ENCODE measurements at regions not wholly inside any gene's neighbourhood (a gene's known extent, or its start where the extent isn't known, plus 50 kb on each side); places are given as distances from the start of the nearest gene placed in this dataset.
"Not testable (repeated sequence)": the region's sequence is repeated elsewhere in the genome, so short reads cannot be mapped to it uniquely, and the experiment has no call there.

GRCh38 chr9:95785209-95785608 is 90.3 kb upstream of the ERCC6L2 start:
- no peak for DNase-seq (ENCODE audit: low read depth in 2 of 2)

GRCh38 chr9:95784318-95784717 is 91.2 kb upstream of the ERCC6L2 start:
- DNase-seq (ENCODE audit: low read depth in 2 of 2) = no peak

GRCh38 chr9:95783426-95783975 is 92.0 kb upstream of the ERCC6L2 start:
- DNase-seq (ENCODE audit: low read depth in 2 of 2) = no peak

DNA sequence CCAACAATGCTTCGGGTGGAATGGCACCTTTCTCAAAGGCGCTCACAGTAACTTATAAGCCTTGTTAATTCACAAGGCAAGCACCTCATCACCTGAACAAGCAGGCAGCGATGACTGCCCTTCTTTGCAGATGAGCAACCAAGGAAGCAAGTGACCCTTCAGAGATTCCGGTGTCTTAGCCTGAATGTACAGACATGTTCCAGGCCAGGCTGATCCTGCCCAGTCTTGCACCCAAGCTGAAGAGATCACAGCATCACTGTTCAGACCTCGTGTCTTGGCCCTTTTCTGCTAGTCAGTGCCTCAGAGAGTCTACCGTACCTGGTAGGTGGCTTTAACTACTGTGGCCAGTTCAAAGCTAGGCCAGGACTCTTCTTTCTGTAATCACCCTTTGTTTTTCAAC is 94.7 kb upstream of the ERCC6L2 start:
- no peak for DNase-seq (ENCODE audit: low read depth in 2 of 2)

- DNase-seq (ENCODE audit: low read depth in 2 of 2) = no peak
Observed at GRCh38 chr9:95780121-95780520, 95.4 kb upstream of the ERCC6L2 start.

DNA sequence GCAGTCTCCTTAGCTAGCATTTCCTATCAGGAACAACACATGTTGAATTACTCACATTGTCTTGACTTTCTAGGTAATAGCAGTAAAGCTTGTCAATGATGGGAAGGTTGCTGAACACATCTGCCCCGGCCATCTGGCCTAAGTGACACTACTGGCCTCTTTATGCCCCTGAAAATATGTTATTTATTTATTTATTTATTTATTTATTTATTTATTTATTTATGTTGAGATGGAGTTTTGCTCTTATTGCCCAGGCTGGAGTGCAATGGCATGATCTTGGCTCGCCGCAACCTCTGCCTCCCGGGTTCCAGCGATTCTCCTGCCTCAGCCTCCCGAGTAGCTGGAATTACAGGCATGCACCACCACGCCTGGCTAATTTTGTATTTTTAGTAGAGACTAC is 95.9 kb upstream of the ERCC6L2 start:
- DNase-seq (ENCODE audit: low read depth in 2 of 2) = not testable (repeated sequence)

- no peak for DNase-seq (ENCODE audit: low read depth in 2 of 2)
Observed at GRCh38 chr9:95778957-95779356, 96.5 kb upstream of the ERCC6L2 start.

DNA sequence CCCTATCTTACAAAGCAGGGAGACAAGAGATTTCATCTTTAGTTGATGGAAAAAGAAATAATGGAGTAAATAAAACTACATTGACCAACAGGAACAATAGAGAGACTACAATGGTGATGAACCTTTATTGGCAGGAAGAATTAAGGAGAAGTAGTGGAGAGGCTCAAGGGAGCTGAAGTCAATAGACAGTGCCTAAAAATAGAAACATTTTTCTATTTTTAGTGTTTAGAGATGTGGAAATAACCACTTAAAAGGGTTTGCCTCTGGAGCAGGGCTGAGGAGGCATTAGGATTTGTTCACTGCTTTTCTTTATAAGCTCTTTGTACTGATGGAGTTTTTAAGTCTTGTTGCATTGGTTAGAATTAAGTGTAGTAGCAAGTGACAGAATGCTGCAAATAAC is 98.4 kb upstream of the ERCC6L2 start:
- no peak for DNase-seq (ENCODE audit: low read depth in 2 of 2)

DNA sequence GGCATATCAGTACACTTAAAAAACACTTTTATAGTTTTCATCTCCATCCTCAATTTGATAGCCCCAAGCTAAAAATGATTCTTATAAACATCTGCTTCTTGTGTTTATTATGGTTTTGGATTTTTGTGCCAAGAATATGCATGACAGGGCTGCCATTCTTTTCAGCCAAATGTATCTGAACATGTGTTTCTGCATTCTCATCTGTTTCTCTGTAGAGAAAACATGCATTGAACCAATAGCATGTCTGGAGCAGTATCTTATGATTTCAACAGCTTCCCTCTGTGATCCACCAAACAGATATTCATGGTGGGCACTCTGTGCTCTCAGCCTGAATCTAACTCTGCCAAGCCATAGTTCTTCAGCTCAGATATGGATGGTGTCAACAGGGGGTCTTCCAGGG is 99.3 kb upstream of the ERCC6L2 start:
- no peak for DNase-seq (ENCODE audit: low read depth in 2 of 2)

DNA sequence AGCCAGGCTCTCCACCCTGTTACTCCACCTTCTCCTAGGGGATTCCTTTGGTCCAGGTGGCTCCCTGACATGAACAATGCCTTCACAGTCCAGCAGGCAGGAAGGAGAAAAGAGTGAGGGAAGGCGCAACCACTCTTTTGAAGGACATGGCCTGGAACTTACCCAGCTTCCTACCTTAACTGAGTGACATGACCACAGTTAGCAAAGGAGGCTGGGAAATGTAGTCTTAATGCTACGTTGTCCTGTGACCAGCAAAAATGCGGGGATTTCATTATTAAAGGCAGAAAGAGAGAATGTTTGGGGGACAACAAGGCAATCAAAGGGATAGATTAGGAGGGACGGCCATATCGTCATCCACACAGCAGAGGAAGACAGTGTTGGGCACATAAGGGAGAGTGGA is 100.3 kb upstream of the ERCC6L2 start:
- DNase-seq (ENCODE audit: low read depth in 2 of 2) = no peak

DNA sequence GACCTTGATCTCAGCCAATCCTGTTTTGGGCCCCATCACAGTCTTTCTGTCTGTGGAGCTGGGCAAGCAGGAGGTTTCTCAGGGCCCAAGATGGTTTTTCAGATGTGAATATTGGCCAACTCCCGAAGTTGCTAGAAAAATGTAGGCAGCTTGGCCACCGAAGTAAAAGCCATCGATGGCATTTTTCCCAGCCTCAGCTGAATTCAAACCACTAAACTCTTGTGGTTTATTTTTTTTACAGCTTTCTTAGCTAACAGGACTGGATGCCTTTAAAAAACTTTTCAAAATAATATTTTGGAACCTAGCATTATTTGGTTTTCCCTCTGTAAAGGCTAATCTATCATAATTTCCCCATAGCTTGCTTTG is 102.5 kb upstream of the ERCC6L2 start:
- DNase-seq (ENCODE audit: low read depth in 2 of 2) = no peak

DNA sequence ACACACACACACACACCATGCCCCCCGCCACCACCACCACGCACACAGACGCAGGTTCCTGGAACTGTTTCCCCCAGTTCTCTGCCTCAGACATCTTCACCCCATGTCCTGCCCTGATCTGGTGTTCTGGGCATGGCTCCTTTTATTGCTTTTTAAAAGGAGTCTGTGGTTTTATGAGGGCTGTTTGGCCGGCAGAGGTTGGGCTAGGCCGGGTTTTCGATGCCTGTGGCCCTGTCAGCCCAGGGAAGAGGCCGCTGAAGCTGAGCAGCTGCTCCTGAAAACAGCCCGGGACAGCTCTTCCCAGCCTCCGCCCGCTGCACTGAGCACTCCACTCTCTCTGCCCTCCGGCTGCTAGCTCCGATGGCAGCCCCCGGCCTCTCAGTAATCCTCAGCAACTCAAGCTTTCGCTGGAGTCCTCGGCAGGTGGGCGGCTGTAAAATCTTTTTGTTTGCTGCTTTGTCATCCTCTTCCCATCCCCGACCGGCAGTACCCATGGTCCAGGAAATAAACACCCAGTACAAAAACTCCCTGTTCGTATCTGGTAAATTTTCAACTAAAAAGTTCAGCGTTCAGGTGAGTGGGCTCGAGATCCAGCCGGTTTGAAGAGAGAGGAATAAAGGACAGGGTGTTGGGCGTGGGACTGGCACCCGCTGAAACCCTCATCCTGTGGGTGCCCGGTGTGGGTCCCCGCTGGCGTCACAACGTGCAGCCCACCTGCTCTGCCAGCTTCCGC is 103.0 kb upstream of the ERCC6L2 start:
- DNase-seq (ENCODE audit: low read depth in 2 of 2) = no peak

DNA sequence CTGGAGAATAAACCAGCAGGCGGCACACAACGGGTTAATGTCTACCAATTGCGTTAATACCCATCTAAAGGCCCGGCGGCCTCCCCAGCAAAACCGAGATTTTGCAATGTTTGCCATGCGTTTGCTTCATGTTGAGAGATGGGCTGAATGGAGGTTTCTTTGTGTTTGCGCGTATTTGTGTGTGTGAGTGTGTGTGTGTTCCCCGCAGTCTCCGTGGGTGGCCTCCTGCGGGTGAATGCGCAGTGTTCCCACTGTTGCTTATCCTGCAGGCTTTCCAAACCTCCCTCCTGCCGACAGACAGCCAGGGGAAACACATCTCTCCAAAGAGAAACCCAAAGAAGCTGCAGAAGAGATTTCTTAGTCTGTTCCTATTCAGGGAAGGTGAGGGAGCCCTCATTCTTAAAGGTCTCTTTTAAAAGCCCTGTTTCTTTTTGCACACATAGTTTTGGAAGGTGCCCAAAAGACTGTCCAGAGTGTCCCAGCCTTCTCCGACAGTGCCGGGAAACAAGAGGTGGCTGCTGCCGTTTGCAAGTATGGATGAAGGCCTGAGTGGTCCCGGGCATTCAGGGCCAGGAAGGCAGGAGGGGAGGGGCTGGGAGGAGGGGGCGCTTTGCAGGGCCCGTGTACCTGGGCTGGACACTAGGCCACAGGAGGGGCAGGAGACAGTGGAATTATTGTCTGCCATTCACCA is 103.8 kb upstream of the ERCC6L2 start:
- DNase-seq (ENCODE audit: low read depth in 2 of 2) = no peak

DNA sequence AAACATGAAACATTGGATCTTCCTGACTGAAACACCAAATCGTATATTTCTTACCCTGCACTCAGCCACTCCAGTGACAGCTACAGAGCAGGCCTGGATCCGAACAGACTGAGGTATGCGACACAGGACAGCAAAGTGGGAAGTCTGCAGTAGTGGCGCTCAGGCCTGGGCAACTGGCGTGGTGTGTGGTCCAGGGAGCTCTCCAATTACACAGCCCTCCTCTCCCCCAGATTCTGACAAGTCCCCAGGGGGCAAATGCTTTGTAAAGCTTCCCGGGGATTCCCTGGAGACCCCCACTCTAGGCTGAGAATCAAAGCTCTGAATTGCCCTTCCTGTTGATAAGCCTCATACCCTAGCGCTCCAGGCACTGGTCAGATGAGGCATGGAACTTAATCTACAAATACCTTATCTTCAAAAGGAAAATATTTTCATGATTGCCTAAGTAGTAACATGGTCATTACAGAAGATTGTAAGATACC is 104.8 kb upstream of the ERCC6L2 start:
- DNase-seq (ENCODE audit: low read depth in 2 of 2) = no peak

DNA sequence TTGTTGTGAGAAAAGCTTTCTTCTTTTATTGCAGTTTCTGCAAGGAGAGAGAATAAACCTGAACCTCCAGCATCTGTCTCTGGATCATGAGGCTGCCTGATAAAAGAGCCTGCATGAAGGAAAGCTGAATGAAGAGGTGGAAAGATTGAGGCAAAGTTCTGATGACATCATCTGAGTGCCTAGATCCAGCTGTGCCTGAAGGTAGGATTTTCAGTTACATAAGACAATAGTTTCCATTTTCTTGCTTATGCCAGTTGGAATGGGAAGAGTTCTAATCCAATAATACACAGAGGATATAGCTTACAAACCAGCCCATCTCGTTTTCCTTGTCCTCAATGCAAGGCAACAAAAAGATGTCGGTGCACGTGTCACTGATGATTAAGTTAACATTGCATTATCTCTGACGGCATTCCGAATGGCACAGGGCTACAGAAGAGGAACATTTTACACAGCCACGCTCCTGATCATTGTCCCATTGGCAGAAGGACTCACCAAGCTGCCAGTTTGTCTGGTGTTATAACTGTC is 105.5 kb upstream of the ERCC6L2 start:
- no peak for DNase-seq (ENCODE audit: low read depth in 2 of 2)

DNA sequence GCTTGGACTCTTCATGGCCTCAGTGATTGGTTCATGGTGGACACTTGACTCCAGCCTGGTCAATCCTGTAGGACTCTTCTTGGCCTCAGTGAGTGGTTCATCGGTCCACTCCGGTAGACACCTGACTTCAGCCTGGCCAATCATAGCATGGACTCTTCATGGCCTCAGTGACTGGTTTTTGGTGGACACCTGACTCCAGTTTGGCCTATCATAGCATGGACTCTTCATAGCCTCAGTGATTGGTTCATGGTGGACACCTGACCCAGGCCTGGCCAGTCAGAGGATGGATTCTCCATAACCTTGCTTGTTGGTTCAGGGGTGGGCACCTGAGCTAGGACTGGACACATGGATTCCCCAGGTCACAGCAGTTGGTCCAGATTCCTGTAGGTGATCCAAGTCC is 106.0 kb upstream of the ERCC6L2 start:
- no peak for DNase-seq (ENCODE audit: low read depth in 2 of 2)

- no peak for DNase-seq (ENCODE audit: low read depth in 2 of 2)
Observed at GRCh38 chr9:95766906-95767305, 108.6 kb upstream of the ERCC6L2 start.

DNA sequence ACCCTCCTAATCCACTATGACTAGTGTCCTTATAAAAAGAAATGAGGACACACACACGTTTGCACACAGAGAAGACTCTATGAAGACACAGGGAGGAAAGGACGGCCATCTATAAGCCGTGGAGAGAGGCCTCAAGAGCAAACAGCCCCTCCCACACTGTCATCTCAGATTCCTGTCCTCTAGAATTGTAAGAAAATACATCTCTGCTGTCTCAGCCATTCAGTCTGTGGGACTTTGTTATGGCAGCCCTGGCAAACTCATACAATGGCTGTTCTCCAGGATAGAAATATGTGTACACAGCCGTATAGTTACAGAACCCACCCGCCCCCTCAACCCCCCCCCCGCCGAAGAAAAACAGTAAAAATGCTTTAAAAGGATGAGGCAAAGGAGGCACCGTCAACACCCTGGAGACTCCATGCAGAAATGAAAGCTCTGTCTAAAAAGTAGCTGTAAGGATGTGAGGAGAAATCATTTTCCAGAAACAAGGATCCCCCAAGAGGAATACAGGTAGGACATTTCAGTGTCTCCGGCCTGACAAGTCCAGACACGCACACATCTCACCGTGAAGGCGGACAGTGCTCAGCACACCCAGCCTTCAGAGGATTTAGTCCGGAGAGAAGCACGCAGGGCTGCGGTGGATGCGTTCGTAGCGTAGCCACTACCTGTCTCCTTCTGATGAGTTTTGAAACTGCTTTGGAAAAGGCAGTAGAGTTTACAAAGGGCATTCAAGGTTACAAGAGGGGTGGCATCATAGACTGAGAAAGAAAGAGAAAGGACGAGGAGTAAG is 110.8 kb upstream of the ERCC6L2 start:
- no peak for DNase-seq (ENCODE audit: low read depth in 2 of 2)

DNA sequence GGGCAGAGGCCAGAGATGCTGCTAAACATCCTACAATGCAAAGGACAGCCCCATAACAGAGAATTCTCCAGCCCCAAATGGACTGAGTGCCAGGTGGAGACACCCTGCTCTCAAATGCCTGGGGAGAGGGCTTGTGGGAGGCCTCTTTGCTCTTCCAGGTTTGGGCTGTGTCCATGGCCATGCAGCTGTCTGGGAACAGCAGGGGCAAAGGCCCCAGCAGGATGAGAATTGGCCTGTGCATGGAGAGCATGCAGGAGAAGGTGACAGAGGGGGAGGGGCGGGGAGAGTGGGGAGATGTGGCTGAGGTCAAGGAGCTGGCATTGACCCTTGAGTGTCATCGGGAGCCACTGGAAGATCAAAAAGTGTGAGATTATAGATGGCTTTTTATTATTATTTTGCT is 111.5 kb upstream of the ERCC6L2 start:
- no peak for DNase-seq (ENCODE audit: low read depth in 2 of 2)

GRCh38 chr9:95763006-95763405 is 112.5 kb upstream of the ERCC6L2 start:
- no peak for DNase-seq (ENCODE audit: low read depth in 2 of 2)

- no peak for DNase-seq (ENCODE audit: low read depth in 2 of 2)
Observed at GRCh38 chr9:95762322-95762721, 113.2 kb upstream of the ERCC6L2 start.

DNA sequence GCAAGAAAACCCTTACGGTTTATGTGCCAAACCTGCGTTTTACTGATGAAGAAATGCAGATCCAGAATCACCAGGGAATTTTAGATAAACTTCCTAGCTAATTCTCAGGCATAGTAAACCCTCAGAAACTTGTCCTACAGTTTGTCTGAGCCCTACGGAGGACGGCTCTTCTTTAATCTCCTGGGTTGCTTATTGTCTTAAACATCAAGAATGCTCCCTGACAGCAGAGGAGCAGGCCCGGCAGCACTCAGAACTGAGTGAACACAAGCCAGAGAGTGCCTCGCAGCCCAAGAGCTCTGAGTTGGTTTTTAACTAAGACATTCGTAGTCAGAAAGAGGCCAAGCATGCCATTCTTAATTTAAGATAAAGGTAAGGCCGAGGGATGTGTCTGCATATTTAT is 114.7 kb upstream of the ERCC6L2 start:
- DNase-seq (ENCODE audit: low read depth in 2 of 2) = no peak
